COR-L47 (cell line): ENCODE measurements at regions not wholly inside any gene's neighbourhood (a gene's known extent, or its start where the extent isn't known, plus 50 kb on each side); places are given as distances from the start of the nearest gene placed in this dataset.

ENCODE experiments used
- DNase-seq: peaks from one replicate; lab custom pipeline; 2025; lab: John Stamatoyannopoulos, UW

GRCh38 chr5:143561219-143561618 is 157.7 kb upstream of the NR3C1 start:
- no peak for DNase-seq

DNA sequence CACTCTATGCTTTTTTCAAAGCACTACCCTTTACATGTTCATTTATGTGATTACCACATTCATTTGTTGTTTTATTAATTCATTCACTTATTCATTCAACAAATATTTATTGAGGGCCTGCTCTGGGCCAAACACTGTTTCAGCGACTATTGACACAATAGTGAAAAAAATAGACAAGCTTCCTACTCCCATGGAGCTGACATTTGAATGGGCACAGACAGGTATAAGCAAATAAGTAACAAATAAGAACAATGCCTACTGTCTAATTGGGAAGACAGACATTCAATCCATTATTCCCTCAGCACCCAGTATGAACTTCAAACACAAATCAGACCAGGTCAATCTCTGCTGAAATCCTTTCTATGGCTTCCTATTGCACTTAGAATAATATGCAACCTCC is 156.9 kb upstream of the NR3C1 start:
- no peak for DNase-seq

DNA sequence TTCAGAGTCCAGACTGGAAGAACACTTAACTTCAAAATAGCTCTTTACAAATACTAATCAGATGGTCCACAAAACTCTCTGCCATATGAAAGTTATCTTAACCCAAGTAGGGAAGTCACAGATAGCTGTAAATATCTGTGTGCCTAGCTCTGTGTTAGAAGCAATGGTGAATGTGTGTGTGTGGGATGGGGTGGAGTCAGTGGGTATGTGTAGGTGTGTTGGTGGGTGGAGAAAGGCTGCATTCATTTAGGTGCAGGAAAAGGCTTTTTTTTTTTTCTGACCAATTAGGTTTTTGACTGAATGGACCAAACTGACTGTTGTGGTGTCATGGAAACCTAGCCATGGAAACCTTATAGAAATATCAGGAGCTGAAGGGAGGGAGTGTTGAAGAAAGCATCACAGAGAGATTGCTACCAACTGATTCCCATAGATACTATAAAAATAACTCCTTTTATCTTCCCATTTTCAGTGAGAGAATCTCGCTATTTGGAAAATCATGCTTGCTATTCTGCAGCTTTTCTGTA is 156.2 kb upstream of the NR3C1 start:
- no peak for DNase-seq

DNA sequence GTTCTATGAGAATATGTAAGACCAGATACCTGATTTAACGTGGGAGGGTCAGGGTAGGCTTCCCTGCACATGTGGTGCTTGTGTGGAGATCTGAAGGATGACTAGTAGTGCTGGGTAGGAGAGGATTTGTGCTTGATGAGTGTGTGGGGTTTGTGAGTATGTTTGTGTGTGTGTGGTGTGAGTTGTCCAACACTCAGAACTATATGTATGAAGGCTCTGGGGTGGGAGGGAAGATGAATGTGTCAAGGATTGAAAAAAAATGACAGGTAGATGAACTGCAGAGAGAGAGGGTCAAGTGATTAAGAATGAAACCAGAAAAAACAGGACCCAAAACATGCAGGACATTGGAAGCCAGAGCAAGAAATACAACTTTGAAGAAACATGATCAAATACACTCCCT is 154.6 kb upstream of the NR3C1 start:
- DNase-seq, result no peak

- DNase-seq, result no peak
These were observed 153.8 kb upstream of the NR3C1 start for GRCh38 chr5:143557061-143557818.

GRCh38 chr5:143554918-143555477 is 151.5 kb upstream of the NR3C1 start:
- no peak for DNase-seq

DNA sequence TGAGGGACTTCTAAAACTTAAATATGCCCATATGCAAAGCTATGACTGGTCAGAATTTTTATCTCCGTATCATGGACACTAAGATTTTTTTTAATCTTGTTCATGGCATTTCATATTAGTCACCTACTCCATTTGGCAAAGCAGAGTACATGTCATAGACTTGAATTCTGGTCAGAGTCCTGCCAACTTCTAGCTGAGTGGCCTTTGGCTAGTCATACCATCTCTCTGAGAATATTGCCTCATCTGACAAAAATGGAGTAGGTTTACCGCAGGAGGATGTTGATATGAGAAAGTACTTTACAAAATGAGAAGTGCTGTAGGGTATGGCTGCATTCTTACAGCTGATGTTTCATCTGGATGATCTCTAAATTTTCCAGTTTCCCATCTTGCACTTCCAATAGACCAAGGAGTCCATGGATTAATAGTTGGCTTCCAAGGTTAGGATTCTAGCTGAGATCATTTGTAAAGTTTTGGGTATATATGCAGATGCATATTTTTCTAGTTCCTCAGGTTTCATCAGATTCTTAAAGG is 150.8 kb upstream of the NR3C1 start:
- DNase-seq, result no peak

DNA sequence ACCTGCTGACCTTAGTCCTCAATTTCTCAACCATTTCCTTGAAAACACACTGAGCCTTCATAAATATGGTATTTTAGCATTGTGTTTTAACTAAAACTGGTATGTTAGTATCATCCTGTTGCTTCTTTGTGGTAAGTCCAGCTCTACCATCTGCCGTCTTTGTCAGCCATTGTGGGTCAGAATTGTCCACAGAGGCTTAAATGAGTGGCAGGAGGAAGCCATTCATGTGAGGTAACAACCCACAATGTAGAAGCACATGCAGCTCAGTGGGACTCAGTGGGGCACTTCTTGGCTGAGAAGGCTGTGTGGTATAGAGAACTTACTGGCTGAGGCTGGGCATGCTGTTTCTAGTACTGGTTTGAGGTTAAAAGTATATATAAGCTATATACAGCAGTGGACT is 149.2 kb upstream of the NR3C1 start:
- no peak for DNase-seq

DNA sequence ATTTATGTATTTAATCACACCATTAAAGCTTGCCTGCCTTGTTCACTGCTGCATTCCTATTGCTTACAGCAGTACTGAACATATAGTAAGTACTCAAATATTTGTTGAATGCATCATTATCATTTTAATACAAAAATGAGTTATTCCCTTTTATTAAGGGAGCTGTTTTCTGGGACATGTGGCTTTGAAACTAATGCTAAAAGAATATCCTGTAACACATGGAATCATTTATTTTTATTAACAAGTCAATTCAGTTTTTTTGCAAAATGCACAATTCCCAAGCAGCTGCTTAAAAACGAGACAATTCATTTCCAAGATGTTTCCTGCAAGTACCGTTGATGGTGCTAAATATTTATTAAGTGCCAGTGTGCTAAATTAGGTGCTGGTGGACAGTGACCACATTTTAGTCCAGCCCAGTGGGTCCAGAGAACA is 148.3 kb upstream of the NR3C1 start:
- DNase-seq, result no peak

DNA sequence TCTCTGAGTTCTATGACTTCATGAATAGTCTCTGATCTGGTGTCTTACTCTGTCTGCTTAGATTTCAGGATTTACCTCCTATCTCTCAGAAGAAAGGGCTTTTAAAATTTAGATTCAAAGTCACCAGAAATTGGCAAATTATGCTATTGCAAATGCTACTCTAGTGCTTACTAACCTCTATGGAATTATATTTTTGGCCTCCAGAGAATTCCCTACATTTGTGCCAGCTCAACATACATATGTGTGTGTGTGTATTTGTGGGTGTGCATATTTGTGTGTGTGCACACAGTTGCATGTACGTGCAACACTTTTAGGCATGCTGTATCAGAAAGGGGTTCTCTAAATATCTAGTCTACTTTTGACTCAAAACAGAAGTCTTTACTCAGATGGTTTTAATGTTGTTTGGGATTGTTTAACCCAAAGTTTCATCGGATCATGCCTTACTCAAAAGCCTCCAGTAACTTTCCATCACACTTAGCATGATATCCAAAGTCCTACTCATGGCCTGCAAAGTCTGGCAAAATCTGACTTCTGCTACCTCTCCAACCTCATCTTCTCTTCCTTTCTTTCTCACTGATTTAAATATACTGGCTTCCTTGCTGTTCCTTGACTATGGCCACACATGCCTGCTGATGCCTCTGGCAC is 147.6 kb upstream of the NR3C1 start:
- no peak for DNase-seq

GRCh38 chr5:143547342-143547741 is 143.9 kb upstream of the NR3C1 start:
- no peak for DNase-seq

GRCh38 chr5:143546394-143546793 is 142.9 kb upstream of the NR3C1 start:
- DNase-seq, result no peak

DNA sequence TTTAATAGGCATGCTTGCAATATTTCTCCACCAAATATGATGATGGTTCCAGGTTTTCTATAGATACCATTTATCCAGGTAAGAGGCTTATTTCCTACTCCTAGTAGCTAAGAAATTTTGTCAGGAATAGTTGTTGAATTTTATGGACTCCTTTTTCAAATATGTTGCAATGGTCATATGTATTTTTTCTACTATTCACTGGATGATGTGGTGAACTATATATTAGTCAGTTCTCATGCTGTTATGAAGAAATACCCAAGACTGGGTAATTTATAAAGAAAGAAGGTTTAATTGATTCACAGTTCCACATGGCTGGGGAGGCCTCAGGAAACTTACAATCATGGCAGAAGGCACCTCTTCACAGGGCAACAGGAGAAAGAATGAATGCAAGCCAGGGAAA is 141.1 kb upstream of the NR3C1 start:
- DNase-seq, result no peak

DNA sequence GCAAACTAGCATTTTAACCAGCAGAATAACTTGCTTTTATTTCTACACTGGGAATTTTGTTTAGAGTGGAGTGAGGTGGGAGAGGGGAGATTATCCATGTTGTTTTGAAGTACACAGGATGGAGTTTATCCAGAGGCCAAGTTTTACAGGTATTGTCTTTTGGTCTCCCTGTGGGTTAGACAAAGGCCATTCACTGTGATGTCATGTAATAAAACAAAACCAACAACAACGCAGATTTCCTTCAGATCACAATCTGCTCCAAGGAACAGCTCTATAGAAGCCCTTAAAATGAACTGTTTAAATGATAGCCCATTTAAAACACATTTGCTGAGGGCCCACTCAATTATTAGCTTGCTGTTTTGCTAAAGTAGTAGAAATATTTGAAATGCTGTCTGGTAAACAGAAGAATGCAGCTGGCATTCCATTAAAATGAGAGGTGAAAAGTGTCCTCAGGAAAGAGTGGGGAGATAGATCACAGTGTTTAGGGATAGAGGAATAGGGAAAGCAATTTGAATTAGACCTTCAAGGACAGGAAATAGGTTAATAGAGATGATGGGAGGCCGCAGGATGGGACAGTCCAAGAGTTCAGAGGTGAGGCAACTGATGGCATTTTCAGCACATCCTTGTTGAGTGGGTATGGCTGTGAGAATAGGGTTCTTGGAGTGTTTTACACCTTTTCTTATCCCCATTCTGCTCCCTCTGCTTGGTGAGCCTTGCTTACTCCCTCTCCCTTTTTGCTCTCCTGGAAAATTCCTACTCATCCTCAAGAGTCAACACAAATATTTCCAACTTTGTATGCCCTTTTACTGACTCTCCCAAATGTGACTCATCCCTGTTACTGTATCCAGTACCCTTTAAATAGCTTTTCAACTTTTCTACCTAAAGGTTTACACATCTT is 140.1 kb upstream of the NR3C1 start:
- DNase-seq, result no peak

GRCh38 chr5:143542798-143543144 is 139.3 kb upstream of the NR3C1 start:
- DNase-seq, result no peak

- DNase-seq, result no peak
These were observed 138.7 kb upstream of the NR3C1 start for GRCh38 chr5:143541943-143542797.

- no peak for DNase-seq
These were observed 136.3 kb upstream of the NR3C1 start for GRCh38 chr5:143539742-143540141.

DNA sequence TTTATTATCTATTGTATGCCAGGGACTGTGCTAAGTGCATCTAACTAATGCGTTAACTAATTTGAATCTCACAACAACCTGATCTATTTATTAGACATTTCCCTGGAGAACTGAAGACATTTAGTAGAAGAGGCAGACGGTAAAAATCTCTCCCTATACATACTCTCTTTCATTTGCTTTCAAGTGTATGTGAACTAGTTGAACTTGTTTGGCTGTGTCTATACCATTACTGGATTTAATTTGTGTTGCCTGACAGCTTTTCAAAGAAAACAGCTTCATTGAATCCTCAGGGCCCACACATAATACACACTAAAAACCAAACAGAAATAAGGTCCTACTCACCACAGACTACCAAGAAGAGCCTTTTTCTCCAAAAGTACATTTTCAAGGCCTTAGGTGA is 133.6 kb upstream of the NR3C1 start:
- DNase-seq, result no peak

GRCh38 chr5:143536364-143536763 is 132.9 kb upstream of the NR3C1 start:
- no peak for DNase-seq

DNA sequence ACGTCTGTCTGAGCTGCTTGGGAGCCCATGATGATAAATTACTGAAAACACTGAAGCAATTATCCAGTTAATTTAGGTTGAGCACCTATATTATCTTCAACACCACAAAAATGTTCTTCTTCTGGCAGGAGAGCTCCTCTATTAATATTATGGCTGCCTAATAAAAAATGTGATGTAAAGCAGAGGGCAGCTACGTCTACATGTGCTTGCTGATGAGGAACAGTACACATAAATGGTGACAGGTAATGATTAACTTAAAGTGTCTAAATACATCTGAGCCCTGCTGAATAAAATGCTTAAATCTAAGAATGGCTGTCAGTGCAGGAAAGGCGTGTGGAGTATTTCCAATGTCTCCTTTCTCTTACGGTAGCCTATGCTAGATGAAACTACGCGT is 131.3 kb upstream of the NR3C1 start:
- DNase-seq, result no peak
